Nucleus accumbens (tissue), 56 donors: ENCODE measurements at regions not wholly inside any gene's neighbourhood (a gene's known extent, or its start where the extent isn't known, plus 50 kb on each side); places are given as distances from the start of the nearest gene placed in this dataset.
"Not testable (repeated sequence)": the region's sequence is repeated elsewhere in the genome, so short reads cannot be mapped to it uniquely, and the experiment has no call there.

Experiments
- DNase-seq, 56 donors: peaks; one replicate each; lab custom pipeline; 2025; lab: John Stamatoyannopoulos, UW

DNA sequence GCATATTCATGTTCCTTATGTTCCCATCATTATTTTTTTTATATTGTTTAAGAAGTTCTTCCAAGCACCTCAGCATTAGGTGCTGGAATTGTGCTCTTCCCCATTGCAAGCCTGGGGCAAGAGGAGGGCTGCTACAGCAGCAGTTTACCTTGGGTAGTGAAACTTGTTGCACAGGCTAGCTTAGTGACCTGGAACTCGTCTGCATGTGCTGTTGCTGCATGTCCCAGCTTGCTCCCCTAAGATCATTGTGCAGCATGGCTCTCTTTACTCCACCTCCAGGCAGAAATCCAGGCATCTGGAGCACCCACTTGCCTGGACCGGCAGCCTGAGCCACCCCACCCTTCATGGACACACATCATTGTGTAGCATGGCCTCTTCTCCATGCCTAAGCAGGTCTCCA, 776.0 kb downstream of the GLUD2 start:
- no peak for DNase-seq

GRCh38 chrX:121831601-121832000, 784.2 kb downstream of the GLUD2 start:
- no peak for DNase-seq

- DNase-seq: no peak
Measured at GRCh38 chrX:121832446-121832845, 785.0 kb downstream of the GLUD2 start.

DNA sequence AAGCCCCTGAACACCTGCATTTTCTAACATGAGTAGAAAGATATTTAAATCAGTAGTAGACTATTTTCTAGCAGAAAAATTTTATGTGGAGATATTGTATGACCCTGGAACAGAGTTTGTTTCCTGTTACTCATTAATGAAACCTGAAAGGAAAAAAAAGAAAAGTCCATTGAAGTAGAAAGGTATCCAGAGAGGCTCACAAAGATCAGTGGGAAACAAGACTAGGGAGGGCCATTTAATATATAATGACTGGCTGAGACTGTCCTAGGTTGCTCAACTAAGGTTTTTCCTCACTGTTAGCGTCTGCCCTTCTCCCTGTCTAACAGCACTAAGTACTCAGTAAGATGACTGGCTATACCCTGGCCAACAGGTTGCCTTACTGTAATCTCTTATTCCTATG, 788.6 kb downstream of the GLUD2 start:
- DNase-seq: no peak

- DNase-seq: no peak
Measured at GRCh38 chrX:121851033-121851432, 803.6 kb downstream of the GLUD2 start.

DNA sequence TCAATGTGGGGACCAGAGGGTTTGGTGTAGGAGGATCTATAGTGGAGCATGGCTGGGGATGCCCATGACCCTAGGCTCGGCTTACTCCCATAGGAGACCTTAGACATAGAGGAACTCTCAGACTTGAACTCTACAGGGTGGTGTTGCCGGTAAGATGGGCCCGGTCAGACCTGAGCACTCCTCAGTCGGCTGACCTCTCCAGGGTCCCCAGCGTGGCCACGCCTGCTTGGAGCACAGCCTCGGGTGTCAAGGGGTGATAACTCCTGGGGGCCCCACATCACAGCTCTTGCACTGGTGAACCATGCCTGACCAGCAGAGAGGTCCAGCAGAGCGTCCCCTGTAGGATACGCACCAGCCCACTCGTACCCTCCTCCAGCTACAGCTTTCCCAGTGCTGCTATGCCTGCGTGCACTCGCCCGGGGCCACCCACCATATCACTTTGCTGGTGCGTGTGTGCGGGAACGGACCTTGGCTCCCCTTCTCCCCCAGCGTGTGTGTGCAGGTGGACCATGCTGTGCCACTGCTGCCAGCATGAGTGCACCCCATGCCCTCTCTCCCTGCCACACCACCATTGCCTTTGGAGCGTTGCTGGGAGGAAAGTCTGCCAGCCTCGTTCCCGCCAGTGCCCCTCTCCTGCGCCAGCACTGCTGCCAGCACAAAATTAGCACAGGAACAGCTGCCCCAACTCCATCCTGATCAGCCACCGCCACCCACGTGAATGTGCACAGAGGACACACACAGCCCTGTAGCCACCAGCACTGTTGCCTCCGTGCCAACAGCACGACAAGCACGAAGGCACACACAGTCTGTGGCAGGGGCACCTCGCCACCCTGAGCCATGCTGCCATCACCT, 806.6 kb downstream of the GLUD2 start:
- DNase-seq: no peak

DNA sequence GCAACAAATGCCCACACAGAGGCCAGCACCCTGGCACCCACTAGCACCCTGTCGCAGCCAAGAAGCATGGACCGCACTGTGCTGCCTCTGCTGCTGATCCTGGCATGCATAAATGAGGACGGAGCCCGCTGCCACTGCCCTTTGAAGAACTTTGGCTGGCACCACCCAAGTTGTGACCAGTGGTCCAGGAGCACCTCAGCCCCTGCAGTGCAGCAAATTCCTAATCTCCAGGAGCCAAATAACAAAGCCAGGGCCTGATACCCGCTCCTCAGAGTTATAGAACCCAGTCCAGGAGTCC, 807.2 kb downstream of the GLUD2 start:
- no peak for DNase-seq

DNA sequence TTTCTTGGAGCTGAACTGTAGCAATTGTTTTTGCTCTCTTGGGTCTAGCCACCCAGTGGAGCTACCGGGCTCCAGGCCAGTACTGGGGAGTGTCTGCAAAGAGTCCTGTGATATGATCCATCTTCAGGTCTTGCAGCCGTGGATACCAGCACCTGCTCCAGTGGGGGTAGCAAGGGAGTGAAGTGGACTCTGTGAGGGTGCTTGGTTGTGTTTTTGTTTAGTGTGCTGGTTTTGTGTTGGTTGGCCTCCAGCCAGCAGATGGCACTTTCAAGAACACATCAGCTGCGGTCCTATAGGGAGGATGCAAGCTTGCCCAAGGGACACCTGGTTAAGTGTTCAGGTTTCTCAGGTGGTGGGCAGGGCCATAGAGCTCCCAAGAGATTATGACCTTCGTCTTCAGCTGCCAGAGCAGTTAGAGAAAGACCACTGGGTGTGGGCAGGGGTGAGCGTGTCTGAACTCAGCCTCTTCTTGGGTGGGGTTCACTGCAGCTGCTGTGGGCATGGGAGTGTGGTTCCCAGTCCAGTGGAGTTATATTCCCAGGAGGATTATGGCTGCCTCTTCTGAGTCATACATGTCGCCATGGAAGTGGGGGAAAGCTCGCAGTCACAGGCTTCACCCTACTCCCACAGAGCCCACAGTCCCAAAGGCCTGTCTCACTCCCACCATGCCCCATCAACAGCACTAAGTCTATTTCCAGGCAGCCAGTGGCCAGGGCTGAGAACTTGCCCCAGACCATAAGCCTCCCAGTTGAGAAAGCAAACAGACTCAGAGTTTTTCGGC, 811.6 kb downstream of the GLUD2 start:
- DNase-seq: no peak

GRCh38 chrX:121863976-121864375, 816.6 kb downstream of the GLUD2 start:
- DNase-seq: no peak

DNA sequence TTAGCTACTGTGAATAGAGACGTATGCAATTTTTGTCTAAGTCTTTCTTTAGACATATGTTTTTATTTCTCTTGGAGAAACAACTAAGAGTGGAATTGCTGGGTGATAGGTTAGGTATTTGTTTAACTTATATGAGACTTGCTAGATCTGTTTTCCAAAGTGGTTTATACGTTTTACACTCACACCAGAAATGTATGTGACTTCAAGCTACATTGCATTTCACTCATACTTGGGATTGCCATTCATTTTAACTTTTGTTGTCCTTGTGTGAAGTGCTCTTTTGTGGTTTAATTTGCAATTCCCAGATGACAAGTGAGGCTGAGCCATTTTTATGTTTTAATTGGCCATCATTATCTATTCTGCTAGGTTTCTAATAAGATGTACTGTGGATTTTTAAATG, 817.2 kb downstream of the GLUD2 start:
- no peak for DNase-seq

GRCh38 chrX:121869876-121870477, 822.6 kb downstream of the GLUD2 start:
- DNase-seq: no peak

DNA sequence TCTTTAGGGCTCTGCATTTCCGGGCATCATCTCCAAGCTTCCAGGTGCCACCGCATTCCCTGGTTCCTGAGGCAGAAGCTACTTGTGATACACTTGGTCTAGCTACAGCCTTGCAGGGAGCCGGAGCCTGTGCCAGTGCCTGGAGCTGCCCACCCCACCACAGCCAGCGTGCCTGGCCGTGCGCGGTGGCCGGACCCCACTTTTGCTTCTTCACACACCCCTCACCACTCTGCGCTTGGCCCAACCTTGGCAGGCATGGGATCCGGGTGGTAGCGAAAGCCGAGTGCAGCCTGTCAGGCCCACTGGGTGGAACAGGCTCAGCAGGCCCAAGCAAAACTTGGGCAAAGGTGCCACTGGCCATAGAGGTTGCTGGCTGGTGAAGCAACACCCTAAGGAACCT, 823.7 kb downstream of the GLUD2 start:
- DNase-seq: no peak

DNA sequence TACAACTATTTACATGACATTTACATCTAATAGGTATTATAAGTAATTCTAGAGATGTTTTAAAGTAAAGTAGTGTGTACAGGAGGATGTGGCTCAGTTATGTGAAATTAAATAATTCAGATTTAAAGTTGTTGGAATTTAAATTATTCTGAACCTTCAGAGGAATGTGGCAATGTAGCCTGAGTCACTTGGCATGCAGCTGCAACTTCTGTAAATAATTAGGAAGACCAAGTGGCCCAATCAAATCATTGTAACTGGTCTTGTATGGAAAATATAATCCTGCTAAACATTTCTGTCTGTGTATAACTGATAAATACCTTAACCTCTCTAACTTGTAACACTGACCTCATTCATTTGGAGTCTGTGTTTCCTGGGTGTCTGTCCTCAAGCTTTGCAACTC, 828.9 kb downstream of the GLUD2 start:
- DNase-seq: no peak

GRCh38 chrX:121877337-121877736, 829.9 kb downstream of the GLUD2 start:
- not testable (repeated sequence) for DNase-seq

DNA sequence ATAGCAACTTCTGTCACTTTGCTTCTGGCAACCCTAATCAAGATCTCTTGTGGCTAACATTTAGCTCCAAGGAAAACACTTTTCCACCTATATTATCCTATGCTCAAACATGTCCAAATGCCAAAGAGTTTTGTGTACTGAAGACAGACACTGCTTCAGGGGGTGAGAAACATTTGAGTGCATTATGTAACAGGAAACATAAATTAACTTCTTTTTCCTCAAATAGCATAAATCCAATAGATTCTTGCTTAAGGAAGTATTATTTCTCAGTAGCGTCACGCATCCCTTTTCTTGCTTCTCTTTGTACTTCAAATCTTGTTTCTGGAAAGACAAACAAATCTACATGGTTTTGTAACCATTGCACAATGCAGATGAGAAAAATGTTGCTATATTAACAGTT, 839.1 kb downstream of the GLUD2 start:
- no peak for DNase-seq

DNA sequence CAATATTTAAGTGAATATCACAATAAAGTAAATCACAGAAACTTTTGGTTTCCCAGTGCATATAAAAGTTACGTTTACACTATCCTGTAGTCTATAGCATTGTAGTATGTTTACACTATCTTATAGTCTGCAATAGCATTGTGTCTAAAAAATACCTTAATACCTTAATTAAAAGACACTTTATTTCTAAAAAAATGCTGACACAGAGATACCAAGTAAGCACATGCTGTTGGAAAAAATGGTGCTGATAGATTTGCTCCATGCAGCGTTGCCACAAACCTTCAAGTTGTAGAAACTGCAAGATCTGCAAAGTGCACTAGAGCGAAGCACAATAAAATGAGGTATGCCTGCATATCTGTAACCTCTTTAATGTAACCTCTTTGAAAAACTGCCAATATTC, 847.3 kb downstream of the GLUD2 start:
- DNase-seq: no peak

DNA sequence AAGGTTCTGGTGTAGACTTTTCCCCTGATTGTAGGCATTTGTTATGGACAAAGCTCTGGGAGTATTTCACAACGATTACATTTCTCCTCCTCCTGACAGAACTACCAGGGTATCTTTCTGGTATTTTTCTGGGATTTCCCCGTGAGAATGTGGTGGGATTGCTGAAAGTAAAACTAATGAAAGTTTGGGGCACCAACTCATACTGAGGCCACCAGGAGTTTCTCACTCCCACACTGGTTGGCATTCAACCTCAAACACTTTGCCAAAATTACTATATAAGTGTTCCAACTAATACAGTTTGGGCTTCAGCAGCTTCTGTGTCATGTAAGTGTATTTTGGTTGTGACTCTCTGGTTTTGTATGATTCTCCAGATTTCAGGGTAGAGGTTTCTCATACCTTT, 855.1 kb downstream of the GLUD2 start:
- no peak for DNase-seq

- no peak for DNase-seq
Measured at GRCh38 chrX:121903961-121904360, 856.6 kb downstream of the GLUD2 start.

- DNase-seq: no peak
Measured at GRCh38 chrX:121921258-121921657, 873.8 kb downstream of the GLUD2 start.

GRCh38 chrX:121931567-121931966, 884.2 kb downstream of the GLUD2 start:
- DNase-seq: no peak

- DNase-seq: no peak
Measured at GRCh38 chrX:121932688-121933087, 885.3 kb downstream of the GLUD2 start.
